ENCODE measurements at regions not wholly inside any gene's neighbourhood (a gene's known extent, or its start where the extent isn't known, plus 50 kb on each side); places are given as distances from the start of the nearest gene placed in this dataset.
"Not testable (repeated sequence)": the region's sequence is repeated elsewhere in the genome, so short reads cannot be mapped to it uniquely, and the experiment has no call there.

GRCh38 chr9:73402081-73403028 is 250.7 kb downstream of the ANXA1 start:
- no peak overlapping the region for H3K27ac Mint-ChIP-seq
- H3K4me1 Mint-ChIP-seq (ENCODE audit: low read depth) = no peaks in the 10 kb centered on the region
- no peaks in the 10 kb centered on the region for H3K36me3 Mint-ChIP-seq
- no peaks in the 10 kb centered on the region for H3K27me3 Mint-ChIP-seq
- no peak overlapping the region for H3K4me3 Mint-ChIP-seq
- H3K9me3 Mint-ChIP-seq (ENCODE audit: low read depth) = no peaks in the 10 kb centered on the region

- no peak overlapping the region for H3K4me3 Mint-ChIP-seq
Measured at GRCh38 chr9:73411494-73411893, 259.8 kb downstream of the ANXA1 start.

GRCh38 chr9:73412874-73413273 is 261.2 kb downstream of the ANXA1 start:
- H3K27ac Mint-ChIP-seq = no peak overlapping the region
- H3K9me3 Mint-ChIP-seq (ENCODE audit: low read depth) = no peaks in the 10 kb centered on the region
- no peaks in the 10 kb centered on the region for H3K4me1 Mint-ChIP-seq (ENCODE audit: low read depth)
- H3K4me3 Mint-ChIP-seq = no peak overlapping the region
- H3K36me3 Mint-ChIP-seq = no peaks in the 10 kb centered on the region
- no peaks in the 10 kb centered on the region for H3K27me3 Mint-ChIP-seq

More at GRCh38 chr9:73411494-73411893, 259.8 kb downstream of the ANXA1 start:
- Mint-ChIP-seq H3K27me3 (no peaks in the 10 kb centered on the region), H3K27ac (no peak overlapping the region), H3K4me1 (ENCODE audit: low read depth) (no peaks in the 10 kb centered on the region), H3K9me3 (ENCODE audit: low read depth) (no peaks in the 10 kb centered on the region), H3K36me3 (no peaks in the 10 kb centered on the region)

- Mint-ChIP-seq H3K4me3 (no peak overlapping the region), H3K27ac (no peak overlapping the region), H3K36me3 (no peaks in the 10 kb centered on the region), H3K9me3 (ENCODE audit: low read depth) (no peaks in the 10 kb centered on the region), H3K27me3 (no peaks in the 10 kb centered on the region), H3K4me1 (ENCODE audit: low read depth) (no peaks in the 10 kb centered on the region)
Measured at GRCh38 chr9:73423891-73424290, 272.2 kb downstream of the ANXA1 start.

- H3K27me3 Mint-ChIP-seq = no peaks in the 10 kb centered on the region
- H3K4me1 Mint-ChIP-seq (ENCODE audit: low read depth) = no peaks in the 10 kb centered on the region
- no peaks in the 10 kb centered on the region for H3K9me3 Mint-ChIP-seq (ENCODE audit: low read depth)
- no peak overlapping the region for H3K4me3 Mint-ChIP-seq
- H3K27ac Mint-ChIP-seq = no peak overlapping the region
- H3K36me3 Mint-ChIP-seq = no peaks in the 10 kb centered on the region
Measured at GRCh38 chr9:73426269-73426668, 274.6 kb downstream of the ANXA1 start.

DNA sequence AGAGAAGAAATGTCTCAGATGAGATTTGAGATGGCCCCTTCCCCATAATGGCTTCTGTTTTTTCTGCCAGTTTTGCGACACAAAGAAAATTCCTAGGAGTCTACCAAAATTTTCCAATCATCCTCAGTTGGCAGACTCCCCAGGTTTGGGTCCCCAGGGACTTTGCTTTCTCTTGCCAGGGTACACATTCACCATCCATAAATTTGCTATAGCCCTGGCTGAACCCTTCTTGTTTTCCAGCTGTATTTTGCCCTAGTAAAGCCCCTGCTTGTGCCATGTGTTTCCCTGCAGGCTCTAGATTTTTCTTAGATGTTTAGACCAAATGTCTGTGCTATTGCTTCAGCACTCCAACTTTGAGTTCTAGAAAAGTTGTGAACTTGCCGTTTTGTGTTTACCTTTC is 283.2 kb downstream of the ANXA1 start:
- no peaks in the 10 kb centered on the region for H3K36me3 Mint-ChIP-seq
- H3K27me3 Mint-ChIP-seq = no peaks in the 10 kb centered on the region
- H3K27ac Mint-ChIP-seq = no peak overlapping the region
- no peaks in the 10 kb centered on the region for H3K9me3 Mint-ChIP-seq (ENCODE audit: low read depth)
- no peaks in the 10 kb centered on the region for H3K4me1 Mint-ChIP-seq (ENCODE audit: low read depth)
- no peak overlapping the region for H3K4me3 Mint-ChIP-seq

DNA sequence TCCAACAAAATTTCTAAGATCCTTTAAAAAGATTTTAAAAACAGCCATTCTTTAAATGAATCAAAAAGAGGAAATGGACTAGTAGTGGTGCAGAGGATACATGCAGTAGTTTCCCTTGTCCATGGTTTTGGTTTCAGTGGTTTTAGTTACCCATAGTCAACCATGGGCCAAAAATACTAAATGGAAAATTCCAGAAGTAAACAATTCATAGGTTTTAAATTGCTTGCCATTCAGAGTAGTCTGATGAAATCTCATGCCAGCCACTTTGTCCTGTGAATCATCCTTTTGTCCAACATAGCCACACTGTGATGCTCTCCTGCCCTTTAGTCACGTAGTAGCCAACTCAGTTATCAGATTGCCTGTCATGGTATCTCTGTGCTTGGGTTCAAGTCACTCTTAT is 286.1 kb downstream of the ANXA1 start:
- no peaks in the 10 kb centered on the region for H3K9me3 Mint-ChIP-seq (ENCODE audit: low read depth)

DNA sequence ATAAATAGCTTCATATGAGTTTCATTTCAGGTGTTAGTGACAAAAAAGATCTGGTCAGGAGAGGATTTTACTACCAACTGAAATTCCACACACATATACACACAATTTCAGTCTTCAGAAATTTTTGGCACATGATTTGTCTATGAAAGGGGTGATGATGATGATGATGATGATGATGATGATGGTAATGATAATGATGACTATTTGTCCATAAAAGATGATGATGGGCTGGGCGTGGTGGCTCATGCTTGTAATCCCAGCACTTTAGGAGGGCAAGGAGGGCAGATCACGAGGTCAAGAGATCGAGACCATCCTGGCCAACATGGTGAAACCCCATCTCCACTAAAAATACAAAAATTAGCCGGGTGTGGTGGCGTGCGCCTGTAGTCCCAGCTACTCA is 288.2 kb downstream of the ANXA1 start:
- H3K4me1 Mint-ChIP-seq (ENCODE audit: low read depth); H3K36me3 Mint-ChIP-seq; H3K27me3 Mint-ChIP-seq; H3K9me3 Mint-ChIP-seq (ENCODE audit: low read depth); H3K27ac Mint-ChIP-seq; H3K4me3 Mint-ChIP-seq: not testable (repeated sequence)

More for the DNA sequence above, 286.1 kb downstream of the ANXA1 start:
- Mint-ChIP-seq H3K4me3 (no peak overlapping the region), H3K27ac (no peak overlapping the region), H3K27me3 (no peaks in the 10 kb centered on the region), H3K4me1 (ENCODE audit: low read depth) (no peaks in the 10 kb centered on the region), H3K36me3 (no peaks in the 10 kb centered on the region)

DNA sequence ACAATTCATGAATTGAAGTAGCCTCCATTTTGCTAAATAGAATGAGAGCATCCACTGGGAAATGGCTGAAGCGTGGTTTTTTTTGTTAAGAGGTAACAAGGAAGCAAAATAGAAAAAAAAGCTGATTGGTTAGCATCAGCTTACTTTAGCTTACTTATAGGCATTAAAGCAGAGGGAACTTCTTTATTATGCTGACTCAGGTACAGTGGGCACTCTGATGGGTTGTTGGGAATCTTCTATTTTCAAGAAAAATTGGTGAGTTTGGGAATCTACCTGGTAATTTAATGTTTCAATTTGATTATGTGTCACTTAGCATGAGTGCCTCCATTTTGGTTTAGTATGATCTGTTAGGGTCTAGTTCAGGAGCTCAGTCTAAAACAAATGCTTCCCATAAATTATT is 289.6 kb downstream of the ANXA1 start:
- Mint-ChIP-seq H3K27ac (no peak overlapping the region), H3K36me3 (no peaks in the 10 kb centered on the region)

GRCh38 chr9:73441890-73442818 is 290.5 kb downstream of the ANXA1 start:
- Mint-ChIP-seq H3K36me3 (no peaks in the 10 kb centered on the region), H3K27ac (no peak overlapping the region), H3K4me1 (ENCODE audit: low read depth) (no peaks in the 10 kb centered on the region), H3K9me3 (ENCODE audit: low read depth) (no peaks in the 10 kb centered on the region), H3K4me3 (no peak overlapping the region), H3K27me3 (no peaks in the 10 kb centered on the region)

More for the DNA sequence above, 289.6 kb downstream of the ANXA1 start:
- H3K4me1 Mint-ChIP-seq (ENCODE audit: low read depth) = no peaks in the 10 kb centered on the region
- no peaks in the 10 kb centered on the region for H3K27me3 Mint-ChIP-seq
- H3K9me3 Mint-ChIP-seq (ENCODE audit: low read depth) = no peaks in the 10 kb centered on the region
- no peak overlapping the region for H3K4me3 Mint-ChIP-seq

DNA sequence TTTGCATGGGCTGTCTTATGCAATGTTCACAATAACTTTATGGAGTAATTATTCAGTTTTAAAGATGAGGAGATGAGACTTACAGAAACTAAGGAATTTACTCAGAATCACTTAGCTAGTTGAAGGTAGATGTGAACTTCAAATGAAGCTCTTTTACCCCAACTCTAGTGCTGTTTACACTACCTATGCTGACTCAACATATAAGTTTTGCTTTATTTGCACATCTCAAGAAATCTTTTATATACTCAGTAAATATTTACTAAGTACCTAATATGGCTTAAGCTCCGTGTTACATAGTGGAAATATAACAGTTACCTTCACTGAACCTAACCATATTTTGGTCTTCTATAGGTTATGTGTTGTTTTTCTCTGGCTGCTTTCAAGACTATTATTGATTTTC is 293.2 kb downstream of the ANXA1 start:
- Mint-ChIP-seq H3K4me1 (ENCODE audit: low read depth) (no peaks in the 10 kb centered on the region), H3K4me3 (no peak overlapping the region), H3K27ac (no peak overlapping the region), H3K36me3 (no peaks in the 10 kb centered on the region), H3K27me3 (no peaks in the 10 kb centered on the region), H3K9me3 (ENCODE audit: low read depth) (no peaks in the 10 kb centered on the region)

DNA sequence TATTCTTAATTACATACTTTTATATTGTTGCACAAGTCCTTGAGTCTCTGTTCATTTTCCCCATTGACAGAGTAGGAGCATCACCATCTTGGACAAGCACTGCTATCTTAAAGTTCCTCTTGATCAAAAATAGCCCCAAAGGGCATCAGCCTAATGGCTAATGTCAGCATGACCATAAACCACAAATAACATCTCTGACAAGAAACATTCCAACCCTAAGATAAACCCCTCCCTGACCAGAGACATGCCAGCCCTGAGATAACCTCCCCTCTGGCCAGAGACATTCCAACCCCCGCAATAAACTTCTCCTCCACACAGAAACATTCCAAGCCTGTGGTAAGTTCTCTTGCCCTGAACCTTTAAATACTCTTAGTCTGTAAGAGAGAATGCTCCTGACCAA is 293.7 kb downstream of the ANXA1 start:
- H3K9me3 Mint-ChIP-seq (ENCODE audit: low read depth); H3K27ac Mint-ChIP-seq; H3K36me3 Mint-ChIP-seq; H3K27me3 Mint-ChIP-seq; H3K4me3 Mint-ChIP-seq; H3K4me1 Mint-ChIP-seq (ENCODE audit: low read depth): not testable (repeated sequence)

DNA sequence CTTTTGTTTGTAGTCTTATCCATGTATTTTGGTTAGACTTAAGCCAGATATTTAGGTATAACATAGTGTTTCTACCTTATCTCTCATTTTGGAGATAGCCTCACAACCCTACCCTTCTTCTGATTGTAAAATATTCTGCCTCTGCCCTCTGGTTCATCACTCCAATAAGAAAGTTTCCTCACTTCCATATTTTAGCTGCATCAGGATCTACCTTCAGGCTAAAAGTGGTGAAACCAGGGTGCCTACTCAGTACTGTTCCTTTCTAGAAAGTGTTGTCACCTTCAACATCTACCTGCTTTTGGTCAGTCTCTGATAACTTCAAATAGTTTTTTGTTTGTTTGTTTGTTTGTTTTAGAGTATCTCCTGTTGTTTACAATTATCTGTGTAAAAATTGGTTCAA is 294.6 kb downstream of the ANXA1 start:
- no peaks in the 10 kb centered on the region for H3K36me3 Mint-ChIP-seq
- H3K4me3 Mint-ChIP-seq = no peak overlapping the region
- no peaks in the 10 kb centered on the region for H3K9me3 Mint-ChIP-seq (ENCODE audit: low read depth)
- no peaks in the 10 kb centered on the region for H3K4me1 Mint-ChIP-seq (ENCODE audit: low read depth)
- H3K27ac Mint-ChIP-seq = no peak overlapping the region
- H3K27me3 Mint-ChIP-seq = no peaks in the 10 kb centered on the region

DNA sequence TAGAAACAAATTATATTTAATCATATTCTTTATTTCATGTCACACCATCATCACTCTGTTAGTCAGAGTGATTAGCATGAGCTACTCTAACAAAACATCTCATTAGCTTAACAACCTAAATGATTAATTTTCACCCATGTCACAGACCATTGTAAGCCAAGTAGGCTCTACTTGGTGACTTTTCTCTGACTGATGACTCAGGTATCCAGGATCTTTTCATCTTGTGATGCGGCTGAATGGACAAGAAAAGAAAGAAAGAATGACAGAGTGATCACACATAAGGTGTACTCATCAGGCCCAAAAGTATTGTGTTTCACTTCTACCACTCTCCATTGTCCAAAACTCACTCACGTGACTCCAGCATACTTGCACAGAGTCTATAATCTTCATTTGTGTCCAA is 299.3 kb downstream of the ANXA1 start:
- no peaks in the 10 kb centered on the region for H3K4me1 Mint-ChIP-seq (ENCODE audit: low read depth)
- no peaks in the 10 kb centered on the region for H3K36me3 Mint-ChIP-seq
- no peak overlapping the region for H3K27ac Mint-ChIP-seq
- no peak overlapping the region for H3K4me3 Mint-ChIP-seq
- H3K9me3 Mint-ChIP-seq (ENCODE audit: low read depth) = no peaks in the 10 kb centered on the region
- H3K27me3 Mint-ChIP-seq = no peaks in the 10 kb centered on the region

GRCh38 chr9:73459817-73460216 is 308.2 kb downstream of the ANXA1 start:
- no peak overlapping the region for H3K4me3 Mint-ChIP-seq

More at GRCh38 chr9:73459817-73460216, 308.2 kb downstream of the ANXA1 start:
- Mint-ChIP-seq H3K4me1 (ENCODE audit: low read depth) (no peaks in the 10 kb centered on the region), H3K27ac (no peak overlapping the region), H3K9me3 (ENCODE audit: low read depth) (peaks cover 4% of the 10 kb centered on the region), H3K27me3 (no peaks in the 10 kb centered on the region), H3K36me3 (no peaks in the 10 kb centered on the region)

All from activated naive CD8-positive, alpha-beta T cell (primary cell).